HG03159 (cell line): ENCODE measurements at regions not wholly inside any gene's neighbourhood (a gene's known extent, or its start where the extent isn't known, plus 50 kb on each side); places are given as distances from the start of the nearest gene placed in this dataset.

ENCODE experiments used
- ATAC-seq: cut with Tn5 transposase; IDR thresholded peaks from one replicate; pipeline ENCODE4 v1.9.1; 2021; ENCODE audit warnings: mild to moderate bottlenecking, moderate library complexity; ENCODE audit not compliant: unreplicated experiment

GRCh38 chr16:85479972-85480726 lies 133.0 kb upstream of the GSE1 start:
- no peak for ATAC-seq

DNA sequence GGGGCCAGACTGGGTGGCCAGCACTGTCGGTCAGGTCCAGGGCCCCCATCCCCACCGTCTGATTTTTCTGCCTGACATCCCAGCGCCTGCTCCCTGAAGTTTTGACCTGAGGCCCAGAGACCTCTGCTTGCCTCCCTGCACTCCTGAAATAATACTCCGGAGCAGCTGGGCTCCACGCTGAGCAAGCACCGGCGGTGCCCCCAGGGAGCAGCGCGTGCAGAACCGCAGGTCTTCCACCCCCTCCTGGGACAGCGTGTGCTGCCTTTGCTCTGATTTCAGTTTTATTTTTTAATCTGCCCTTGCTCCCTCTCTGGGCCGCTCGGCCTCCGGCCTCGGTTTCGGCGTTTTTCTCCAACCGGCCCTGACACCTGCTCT lies 132.4 kb upstream of the GSE1 start:
- no peak for ATAC-seq

- no peak for ATAC-seq
These were observed 131.9 kb upstream of the GSE1 start for GRCh38 chr16:85481206-85481605.

- ATAC-seq, result no peak
These were observed 131.4 kb upstream of the GSE1 start for GRCh38 chr16:85481738-85482137.

DNA sequence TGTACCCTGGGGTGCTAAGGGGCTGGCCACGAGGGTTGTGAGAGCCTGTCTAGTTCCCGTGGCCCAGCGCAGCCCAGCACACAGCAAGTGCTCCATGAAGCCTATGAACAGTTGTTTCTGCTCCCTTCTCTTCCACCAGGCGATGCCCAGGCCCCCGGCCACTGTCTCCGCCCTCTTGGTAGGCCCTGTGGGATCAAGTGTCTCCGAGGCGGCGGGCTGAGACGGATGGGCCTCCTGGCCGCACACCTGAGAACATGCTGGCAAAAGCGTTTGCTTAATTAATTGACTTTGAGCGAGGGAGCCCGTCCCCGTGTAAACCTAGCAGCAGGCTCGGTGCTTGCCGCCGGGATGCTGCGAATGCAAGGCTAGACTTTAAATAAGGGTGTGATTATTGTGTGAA lies 129.7 kb upstream of the GSE1 start:
- no peak for ATAC-seq

DNA sequence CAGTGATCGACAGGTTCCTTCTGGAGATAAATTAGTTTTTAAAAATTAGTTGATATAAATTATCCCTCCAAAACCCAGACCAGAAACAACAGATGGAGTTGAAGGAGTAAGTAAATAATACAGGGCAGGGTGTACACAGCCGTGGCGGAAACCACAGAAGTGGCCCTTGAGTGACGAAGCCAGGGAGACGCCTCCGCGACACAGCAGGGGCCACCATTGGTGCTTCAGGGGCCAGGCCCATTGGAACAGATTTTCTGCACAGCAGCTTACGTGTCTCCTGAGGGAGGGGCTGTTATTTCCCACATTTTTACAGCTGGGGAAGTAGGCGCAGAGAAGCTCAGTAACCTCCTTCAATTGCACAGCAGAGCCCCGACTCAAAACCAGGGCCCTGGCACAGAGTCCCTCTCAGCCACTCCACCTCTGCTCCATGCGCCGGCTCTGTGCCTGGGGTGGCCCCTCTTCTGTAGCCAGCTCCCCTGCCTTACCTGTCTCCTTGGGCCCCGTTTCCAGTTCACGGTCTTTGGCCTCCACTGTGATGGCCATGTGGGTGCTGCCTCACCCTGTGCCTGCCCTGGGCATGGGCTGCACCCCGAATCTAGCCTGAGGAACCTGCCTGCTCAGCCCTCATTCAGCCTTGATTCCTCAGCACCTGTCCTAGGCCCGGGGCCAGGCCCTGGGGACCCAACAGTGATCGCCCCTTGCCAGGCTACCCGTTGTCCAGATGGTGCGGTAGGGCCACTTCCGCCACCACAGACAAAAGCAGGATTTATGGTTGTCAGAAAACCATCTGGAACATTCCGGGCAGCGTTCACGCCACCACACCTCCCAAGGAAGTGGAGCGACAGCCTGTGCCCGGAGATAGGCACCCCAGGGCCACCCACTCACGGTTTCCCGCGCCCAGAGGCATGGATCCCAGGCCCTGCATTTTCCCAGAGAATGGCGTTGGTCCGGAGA lies 128.5 kb upstream of the GSE1 start:
- no peak for ATAC-seq

GRCh38 chr16:85485379-85485778 lies 127.7 kb upstream of the GSE1 start:
- no peak for ATAC-seq

DNA sequence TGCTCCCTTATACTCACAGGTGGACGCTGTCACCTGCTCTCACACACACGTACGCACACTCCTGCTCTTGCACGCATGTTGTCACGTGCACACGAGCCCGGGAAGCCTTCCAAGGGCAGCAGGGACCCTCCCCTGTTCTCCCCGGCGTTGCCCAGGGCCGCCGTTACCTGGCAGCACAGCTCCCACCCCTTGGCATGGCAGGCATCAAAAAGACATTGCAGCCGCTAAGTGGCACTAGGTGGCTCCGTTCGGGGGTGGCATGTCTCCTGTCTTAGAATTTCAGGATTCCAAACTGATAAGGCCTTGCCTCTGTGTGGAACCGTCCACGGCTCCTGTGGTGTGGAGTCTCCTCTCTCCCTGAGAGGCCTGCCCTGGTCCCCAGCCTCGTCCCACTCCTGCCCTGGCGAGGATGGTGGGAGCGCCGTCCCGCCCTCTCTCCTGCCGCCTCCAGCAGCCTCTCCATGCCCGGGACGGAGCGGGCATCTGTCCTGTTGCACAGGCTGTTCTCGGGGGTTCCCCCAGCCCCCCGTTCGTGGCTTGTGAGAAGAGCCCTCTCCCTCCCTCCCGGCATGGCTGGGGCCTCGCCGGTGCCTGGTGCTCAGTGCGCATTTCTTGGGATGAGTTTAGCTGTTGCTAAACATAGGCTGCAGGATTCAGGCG lies 126.7 kb upstream of the GSE1 start:
- ATAC-seq, result no peak

DNA sequence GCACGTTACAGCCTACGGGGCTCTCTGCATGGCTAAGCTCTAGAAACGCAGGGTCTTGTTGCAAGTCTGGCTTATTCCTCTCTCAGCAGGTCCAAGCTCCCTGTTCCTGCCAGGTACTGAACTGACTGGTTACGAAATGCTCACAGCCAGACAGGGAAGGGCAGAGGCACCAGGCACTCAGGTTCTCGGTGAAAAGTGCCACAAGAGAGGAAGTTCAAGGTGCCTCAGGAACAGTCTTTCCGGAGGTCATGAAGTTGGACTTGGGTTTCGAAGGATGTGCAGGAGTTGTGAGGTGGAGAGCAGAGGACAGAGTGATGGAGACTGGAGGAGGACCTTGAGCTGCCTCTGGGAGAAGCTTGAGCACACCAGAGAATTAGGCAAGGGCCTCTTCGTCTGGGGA lies 124.7 kb upstream of the GSE1 start:
- ATAC-seq, result no peak

DNA sequence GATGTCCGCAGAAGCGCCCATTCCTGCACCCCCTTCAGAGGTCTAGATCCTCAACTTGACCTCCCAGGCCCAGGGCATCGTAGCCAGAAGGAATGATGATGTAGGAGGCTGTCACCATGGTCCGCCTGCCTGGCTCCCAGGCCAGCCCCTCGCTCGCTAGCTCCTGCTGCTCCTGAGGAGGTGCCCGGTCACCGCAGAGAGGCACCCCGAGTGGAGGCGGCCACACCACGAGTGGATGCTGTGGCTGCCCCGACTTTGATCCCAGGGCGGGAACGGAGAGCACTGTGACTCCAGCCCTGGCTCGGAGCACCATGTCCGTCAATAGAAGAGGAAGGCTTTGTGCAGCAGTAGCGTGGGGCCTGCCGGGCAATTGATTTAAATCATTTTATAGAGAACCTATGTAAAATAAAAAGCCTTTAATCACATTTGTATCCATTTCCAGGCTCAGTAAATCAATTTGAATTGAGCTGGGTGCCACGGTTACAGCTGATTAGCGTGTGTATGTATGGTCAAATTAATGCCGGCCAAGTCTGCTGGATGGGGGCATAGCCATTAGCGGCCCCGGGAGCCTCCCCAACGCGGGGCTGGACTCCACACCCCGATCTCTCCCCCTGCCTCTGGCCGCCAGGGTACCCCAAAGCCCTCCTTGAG lies 122.6 kb upstream of the GSE1 start:
- ATAC-seq, result no peak

- no peak for ATAC-seq
These were observed 121.9 kb upstream of the GSE1 start for GRCh38 chr16:85491058-85491771.

GRCh38 chr16:85491798-85492294 lies 121.3 kb upstream of the GSE1 start:
- ATAC-seq, result no peak

GRCh38 chr16:85492295-85492864 lies 120.7 kb upstream of the GSE1 start:
- ATAC-seq, result no peak

GRCh38 chr16:85494315-85494714 lies 118.8 kb upstream of the GSE1 start:
- ATAC-seq, result no peak

DNA sequence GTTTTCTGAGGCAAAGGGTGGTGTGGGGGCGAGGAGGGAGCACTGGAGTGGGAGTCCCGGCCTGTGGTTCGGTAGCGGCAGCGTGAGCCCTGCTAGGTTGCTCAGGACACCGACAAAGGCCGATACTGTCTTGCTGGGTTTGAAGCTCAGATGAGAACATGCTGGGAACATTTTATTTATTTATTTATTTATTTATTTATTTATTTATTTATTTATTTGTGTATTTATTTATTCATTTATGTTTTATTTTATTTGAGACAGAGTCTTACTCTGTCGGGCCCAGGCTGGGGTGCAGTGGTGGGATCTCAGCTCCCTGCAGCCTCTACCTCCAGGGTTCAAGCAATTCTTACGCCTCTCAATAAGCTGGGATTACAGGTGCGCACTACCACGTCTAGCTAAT lies 117.9 kb upstream of the GSE1 start:
- ATAC-seq, result no peak

GRCh38 chr16:85495823-85496538 lies 117.1 kb upstream of the GSE1 start:
- ATAC-seq, result no peak

- ATAC-seq, result no peak
These were observed 115.4 kb upstream of the GSE1 start for GRCh38 chr16:85497622-85498314.

DNA sequence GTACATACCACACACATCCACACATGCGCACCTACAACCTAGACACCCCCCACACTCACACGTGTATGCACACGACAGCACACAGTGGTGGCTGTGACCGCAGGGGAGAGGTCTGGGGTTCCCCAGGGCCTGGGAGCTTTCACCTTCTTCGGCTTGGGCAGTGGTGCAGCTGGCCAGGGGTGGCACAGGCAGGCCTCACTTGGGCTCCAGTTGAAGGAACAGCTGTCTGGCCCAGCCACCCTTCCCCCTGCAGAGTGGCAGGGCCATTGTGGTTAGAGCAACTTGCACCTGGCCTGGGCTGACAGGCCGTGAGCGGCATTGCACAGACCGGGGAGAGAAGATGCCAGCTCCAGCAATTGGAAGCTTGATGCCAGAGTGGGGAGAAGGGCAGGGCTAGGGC lies 114.5 kb upstream of the GSE1 start:
- ATAC-seq, result no peak

DNA sequence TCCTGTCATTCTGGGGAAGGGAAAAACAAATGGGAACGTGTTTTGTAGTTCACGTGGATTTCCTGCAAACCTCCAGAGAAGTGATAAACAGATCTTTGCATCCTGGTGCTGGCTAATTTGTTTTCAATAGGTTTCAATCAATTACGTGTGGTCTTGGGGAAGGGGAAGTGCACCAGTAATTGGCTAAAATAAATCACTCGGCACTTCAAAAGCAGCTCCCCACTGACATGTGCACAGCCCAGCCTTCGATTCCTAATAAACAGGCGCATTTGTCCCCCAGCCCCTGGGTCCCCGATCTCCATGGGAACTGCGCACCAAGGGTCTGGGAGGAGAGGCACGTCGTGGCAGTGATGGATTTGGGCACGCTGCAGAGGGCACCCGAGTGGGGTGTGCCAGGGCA lies 112.9 kb upstream of the GSE1 start:
- no peak for ATAC-seq
